ENCODE measurements at regions not wholly inside any gene's neighbourhood (a gene's known extent, or its start where the extent isn't known, plus 50 kb on each side); places are given as distances from the start of the nearest gene placed in this dataset.

GRCh38 chrX:74195120-74195519 lies 108.9 kb upstream of the ZCCHC13 start:
- no CpG with 5 or more reads among the region's 2 CpGs for WGBS (ENCODE audit: low lambda C conversion rate)
- in situ Hi-C loops (cut with HindIII; ENCODE audit: extremely low pct_ligation_motif_present, low pct_unique_long_range_greater_than_20kb), result no loop called here
- CTCF ChIA-PET (ENCODE audit: low intra/inter-chr PET ratio, low total read pairs), result no interaction called here
- H3K4me3 ChIP-seq (replicated peaks in 1 of 3; ENCODE audit: insufficient read depth in 1 of 3, low read depth in 2 of 3, low read length in 3 of 3), result no peak overlapping the region
- H3K27ac ChIP-seq (ENCODE audit: extremely low read length, insufficient read depth, low read length), result no peak overlapping the region
- ATAC-seq (peak; percentile 48), FAIRE-seq (no peak), DNase-seq (ENCODE audit: low spot score) (no peak)
- no peak overlapping the region for H3K4me2 ChIP-seq (ENCODE audit: low read depth, low read length)
- no peaks in the 10 kb centered on the region for H3K4me1 ChIP-seq (ENCODE audit: insufficient read depth, low read length)
- no peaks in the 10 kb centered on the region for H4K20me1 ChIP-seq (ENCODE audit: insufficient read depth, low read length)
- H3K9me3 ChIP-seq (ENCODE audit: low read length), result no peaks in the 10 kb centered on the region
- H3K79me2 ChIP-seq (ENCODE audit: insufficient read depth, low read length), result no peaks in the 10 kb centered on the region
- POLR2A ChIA-PET, result no interaction called here
- H3K27me3 ChIP-seq (ENCODE audit: control insufficient read depth in 1 of 2, insufficient read depth in 2 of 2, low read length in 2 of 2), result no peaks in the 10 kb centered on the region
- BruUV-seq (replicated peaks), result no TSS peak
- no peaks in the 10 kb centered on the region for H3K36me3 ChIP-seq (replicated peaks in 1 of 2; ENCODE audit: control insufficient read depth in 1 of 2, insufficient read depth in 2 of 2, low read length in 2 of 2)
- TF ChIP-seq E2F1 (CRISPR knock-in tag; IDR thresholded peaks at IDR 0.05), result no peak
- no peak for TF ChIP-seq ZFAT (CRISPR knock-in tag; conservative IDR thresholded peaks at IDR 0.05)
- TF ChIP-seq ZNF800 (CRISPR knock-in tag; IDR thresholded peaks at IDR 0.05), result no peak
- TF ChIP-seq HMG20A (CRISPR knock-in tag; IDR thresholded peaks at IDR 0.05; ENCODE audit: borderline replicate concordance), result no peak
- TF ChIP-seq POLR2A (IDR thresholded peaks at IDR 0.05; ENCODE audit: insufficient read depth in 1 of 2, low read depth in 2 of 2, low read length in 2 of 2), result no peak
- TF ChIP-seq ZNF207 (IDR thresholded peaks at IDR 0.05; ENCODE audit: borderline replicate concordance), result no peak
- TF ChIP-seq GRHL1 (CRISPR knock-in tag; conservative IDR thresholded peaks at IDR 0.05), result no peak
- TF ChIP-seq ZFP36L1 (CRISPR knock-in tag; IDR thresholded peaks at IDR 0.05), result no peak
- TF ChIP-seq RBM39 (IDR thresholded peaks at IDR 0.05; ENCODE audit: low read depth, low read length, poor library complexity, severe bottlenecking), result no peak
- no peak for TF ChIP-seq NRL (CRISPR knock-in tag; IDR thresholded peaks at IDR 0.05; ENCODE audit: borderline replicate concordance)
- TF ChIP-seq NFKB2 (CRISPR knock-in tag; IDR thresholded peaks at IDR 0.05; ENCODE audit: borderline replicate concordance), result no peak
- no peak for TF ChIP-seq GPN1 (CRISPR knock-in tag; IDR thresholded peaks at IDR 0.05; ENCODE audit: borderline replicate concordance)
- TF ChIP-seq HOXA7 (CRISPR knock-in tag; IDR thresholded peaks at IDR 0.05), result no peak
- no peak for TF ChIP-seq ZNF414 (CRISPR knock-in tag; IDR thresholded peaks at IDR 0.05)
- TF ChIP-seq ISX (CRISPR knock-in tag; conservative IDR thresholded peaks at IDR 0.05), result no peak
- TF ChIP-seq MZF1 (CRISPR knock-in tag; IDR thresholded peaks at IDR 0.05; ENCODE audit: borderline replicate concordance), result no peak
- no peak for TF ChIP-seq FOSL2 (CRISPR knock-in tag; IDR thresholded peaks at IDR 0.05)
- no peak for TF ChIP-seq HHEX (CRISPR knock-in tag; IDR thresholded peaks at IDR 0.05)
- TF ChIP-seq FOXK1 (CRISPR knock-in tag; IDR thresholded peaks at IDR 0.05; ENCODE audit: borderline replicate concordance, low read depth), result no peak
- no peak for TF ChIP-seq ZBTB37 (CRISPR knock-in tag; IDR thresholded peaks at IDR 0.05)
- no peak overlapping the region for H2AFZ ChIP-seq (ENCODE audit: low read length)
- no peak overlapping the region for H3K9ac ChIP-seq (ENCODE audit: insufficient read depth, low read depth, low read length)
- intact Hi-C loops (cut with micrococcal nuclease; ENCODE audit: unreplicated experiment), result no loop called here
